Stimulated activated CD4-positive, alpha-beta T cell treated with anti-CD3 and anti-CD28 coated beads, Interleukin-15, amount 100 ng/mL, for 48 hours (primary cell): ENCODE measurements at regions not wholly inside any gene's neighbourhood (a gene's known extent, or its start where the extent isn't known, plus 50 kb on each side); places are given as distances from the start of the nearest gene placed in this dataset.
"Not testable (repeated sequence)": the region's sequence is repeated elsewhere in the genome, so short reads cannot be mapped to it uniquely, and the experiment has no call there.

Experiments
- DNase-seq, 2 donors: peaks; one replicate each; pipeline ENCODE4 v3.0.0-alpha.2; 2020; ENCODE audit warnings: low read depth in 2 of 2

DNA sequence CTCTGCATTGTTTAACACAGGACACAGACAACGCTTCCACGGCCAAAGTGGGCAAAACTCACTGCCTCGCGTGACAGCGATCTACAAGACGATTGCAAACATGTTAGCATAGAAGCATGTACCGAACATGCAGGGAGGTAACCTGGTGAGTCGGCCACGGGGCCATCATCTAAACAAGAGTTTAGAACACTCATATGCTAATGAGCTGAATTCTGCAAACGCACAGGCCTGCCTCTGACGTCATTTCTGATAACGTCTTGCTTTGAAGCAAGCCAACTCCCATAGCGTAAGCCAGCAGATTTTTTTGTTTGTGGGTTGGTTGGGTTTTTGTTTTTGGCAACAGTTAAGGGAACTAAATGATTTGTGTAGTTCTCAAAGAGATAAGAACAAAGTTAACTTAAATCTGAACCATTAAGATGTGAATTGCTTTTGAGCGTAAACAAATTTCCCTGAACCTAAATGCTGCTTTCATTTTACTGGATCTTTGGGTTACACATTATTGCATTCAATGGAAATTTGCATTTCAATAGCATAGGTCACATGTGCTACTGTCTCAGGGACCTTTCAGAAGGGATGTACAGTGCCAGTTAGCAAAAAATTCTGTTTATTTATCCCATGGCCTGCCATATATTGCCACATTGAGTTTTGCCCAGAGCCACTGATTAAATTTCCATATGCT lies 184.5 kb upstream of the PDE10A start:
- DNase-seq: no peak

DNA sequence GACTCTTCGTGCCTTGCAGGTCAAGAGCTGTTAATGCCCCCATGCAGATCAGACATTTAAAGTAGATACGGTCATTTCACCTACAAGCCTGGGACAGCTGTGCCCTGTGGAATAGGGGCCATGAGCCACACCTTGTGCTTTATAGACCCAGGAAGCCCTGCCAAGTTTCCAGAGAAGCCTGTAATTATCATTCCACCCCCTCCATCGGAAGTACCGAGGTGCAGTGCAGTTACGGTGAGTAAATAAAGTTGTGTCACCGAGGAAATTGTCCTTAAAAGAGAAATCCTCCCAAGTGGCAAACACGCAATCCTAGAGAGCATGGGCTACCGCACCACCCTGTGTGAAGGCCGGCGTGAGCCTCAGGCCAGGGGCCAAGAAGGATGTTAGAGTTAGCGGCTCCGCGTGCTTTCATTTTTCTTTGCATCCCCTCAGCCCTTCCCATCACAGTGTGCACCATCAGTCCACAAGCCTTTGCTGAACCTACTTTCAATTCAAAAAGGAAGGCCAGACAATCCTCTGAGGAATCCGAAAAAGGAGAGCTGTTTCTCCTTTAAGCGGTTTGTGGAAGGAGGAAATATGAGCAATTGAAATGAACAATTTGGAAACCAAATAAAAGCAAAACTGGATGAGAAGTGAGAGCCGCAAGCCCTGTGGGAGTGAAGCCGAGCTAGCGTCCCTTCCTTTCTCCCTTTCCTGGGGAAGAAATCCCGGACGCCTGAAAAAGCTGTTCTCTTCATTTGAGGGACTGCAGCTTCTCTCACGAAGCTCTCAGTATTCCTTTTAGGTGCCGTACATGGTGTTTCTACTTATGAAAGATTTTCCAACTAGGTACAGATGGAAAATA lies 183.3 kb upstream of the PDE10A start:
- no peak for DNase-seq

DNA sequence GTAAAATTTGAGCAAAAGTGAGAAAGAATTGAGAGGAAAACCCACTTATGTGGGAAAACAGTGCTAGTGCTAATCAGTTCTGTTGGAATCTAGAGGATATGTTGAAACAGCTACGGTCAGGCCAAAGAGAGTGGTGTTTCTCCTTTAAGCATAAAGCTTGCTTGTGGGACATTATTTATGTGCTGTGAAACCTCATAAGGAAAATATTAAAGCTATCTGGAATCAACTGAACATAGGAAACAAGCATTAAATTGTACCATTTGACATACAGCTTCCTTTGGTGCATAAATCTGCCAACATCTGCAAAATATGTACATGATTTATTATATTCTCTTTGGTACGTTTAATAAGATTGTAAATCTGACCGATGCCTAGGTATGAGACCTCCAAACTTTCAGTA lies 182.5 kb upstream of the PDE10A start:
- DNase-seq: no peak

DNA sequence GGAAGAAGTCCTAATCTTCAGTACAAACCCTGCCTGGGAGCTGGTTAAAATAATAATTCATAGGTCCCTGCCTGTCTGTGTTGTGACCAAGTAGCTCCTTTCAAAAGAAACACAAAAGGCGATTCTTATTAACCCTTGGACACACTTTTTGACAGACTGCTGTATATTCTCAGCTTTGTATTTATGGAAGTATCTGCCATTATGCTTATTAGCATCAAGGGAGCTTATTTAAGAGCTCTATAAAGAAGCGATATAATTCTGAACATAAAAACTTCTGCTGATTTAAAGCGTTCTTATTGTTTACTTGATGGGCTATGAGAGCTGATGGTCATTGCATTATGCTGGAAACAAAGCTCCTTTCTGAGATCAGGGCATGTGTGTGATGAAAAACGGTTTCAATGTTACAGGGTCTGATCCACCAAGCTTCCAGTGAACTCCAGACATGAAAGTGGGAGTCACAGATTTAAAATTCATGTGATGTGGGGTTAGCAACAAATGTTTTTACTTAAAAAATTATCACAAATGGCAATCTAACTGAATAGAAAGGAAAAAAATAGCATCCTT lies 181.8 kb upstream of the PDE10A start:
- DNase-seq: no peak

DNA sequence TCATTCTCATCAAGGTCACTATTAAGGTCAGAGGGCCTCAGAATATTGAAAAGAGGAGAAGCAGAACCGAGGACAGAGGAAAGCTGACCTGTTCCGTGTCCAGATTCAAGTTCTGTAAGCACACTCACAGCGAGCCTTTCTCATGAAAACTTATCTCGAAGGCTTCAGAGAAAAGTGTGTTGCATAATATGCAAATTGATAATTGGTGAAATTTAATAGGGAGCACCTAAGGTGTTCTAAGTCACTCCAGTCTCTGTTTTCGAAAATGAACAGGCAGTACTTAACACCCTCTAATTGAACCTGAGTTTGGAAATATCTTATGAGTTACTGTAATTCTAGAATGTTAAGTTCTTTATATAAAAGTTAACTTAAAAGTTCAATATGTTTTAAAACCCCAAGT lies 181.2 kb upstream of the PDE10A start:
- DNase-seq: no peak

DNA sequence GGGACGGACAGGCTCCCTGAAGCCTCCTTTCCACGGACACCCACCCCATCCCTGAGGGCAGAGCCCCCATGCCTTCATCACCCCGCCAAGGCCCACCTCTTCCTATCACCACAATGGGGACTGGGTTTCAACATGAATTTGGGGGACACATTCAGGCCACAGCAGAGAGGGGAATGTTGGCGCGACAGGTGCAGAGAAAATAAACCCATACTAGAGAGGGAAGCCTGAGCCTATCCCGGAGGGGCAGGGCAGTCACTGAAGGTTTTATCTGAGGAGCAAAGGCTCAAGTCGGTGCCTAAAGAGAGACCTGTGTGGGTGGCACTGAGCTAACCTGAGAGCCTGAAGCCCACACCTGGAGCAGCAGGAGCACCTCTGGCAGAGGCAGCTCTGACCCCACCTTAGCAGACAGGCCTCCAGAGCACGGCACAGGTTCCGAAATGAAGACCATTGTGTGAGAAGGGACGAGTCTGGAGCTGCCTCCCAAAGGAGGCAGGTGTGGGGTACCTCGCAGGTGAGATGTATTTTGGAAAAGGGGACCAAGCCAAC lies 180.6 kb upstream of the PDE10A start:
- no peak for DNase-seq

DNA sequence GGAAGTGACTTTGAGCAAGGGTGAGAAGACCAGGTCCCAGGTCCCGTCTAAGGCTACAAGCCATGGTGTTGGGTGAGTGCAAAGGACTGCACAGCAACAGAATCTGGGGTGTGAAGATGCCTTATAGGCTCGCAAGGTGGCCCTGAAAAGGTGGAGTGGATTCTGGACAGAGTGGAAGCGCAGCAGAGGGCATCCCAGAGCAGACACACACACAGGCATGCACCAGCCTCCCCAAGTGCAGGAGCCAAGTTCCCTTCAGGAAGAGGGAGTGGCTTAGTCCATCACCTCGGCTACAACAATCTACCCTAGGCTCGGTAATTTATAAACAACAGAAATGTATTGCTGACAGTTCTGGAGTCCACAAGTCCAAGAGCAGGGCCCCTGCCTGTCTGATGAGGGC lies 180.1 kb upstream of the PDE10A start:
- DNase-seq: no peak

DNA sequence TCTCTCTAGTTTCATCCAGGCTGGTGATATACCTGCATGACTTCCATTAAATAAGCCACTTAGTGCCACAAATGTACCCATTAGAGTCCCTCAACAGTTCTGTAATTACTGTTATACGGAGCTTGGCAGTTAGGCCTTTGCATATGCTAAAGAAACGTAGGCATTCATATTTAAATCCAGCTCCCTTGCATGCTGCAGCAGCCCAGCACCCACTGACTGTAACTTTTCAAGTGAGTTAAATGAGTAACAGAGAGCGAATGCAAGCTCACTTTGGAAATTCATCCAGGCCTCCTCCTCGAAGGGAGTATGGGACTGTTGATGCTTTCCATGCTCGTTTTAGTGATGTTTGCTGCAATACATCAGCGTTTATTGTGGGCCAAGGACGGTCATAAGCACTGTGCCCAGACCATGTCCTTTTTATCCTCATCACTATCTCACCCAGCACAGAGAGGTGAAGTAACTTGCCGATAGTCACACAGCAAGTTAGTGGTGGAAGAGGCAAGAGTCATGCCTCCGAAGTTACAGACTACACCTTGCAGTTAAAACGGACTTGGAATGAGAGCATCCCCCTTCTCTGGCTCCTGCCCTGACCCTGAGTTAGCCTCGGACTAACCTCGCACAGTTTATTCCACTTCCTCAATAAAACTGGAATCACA lies 179.4 kb upstream of the PDE10A start:
- no peak for DNase-seq

DNA sequence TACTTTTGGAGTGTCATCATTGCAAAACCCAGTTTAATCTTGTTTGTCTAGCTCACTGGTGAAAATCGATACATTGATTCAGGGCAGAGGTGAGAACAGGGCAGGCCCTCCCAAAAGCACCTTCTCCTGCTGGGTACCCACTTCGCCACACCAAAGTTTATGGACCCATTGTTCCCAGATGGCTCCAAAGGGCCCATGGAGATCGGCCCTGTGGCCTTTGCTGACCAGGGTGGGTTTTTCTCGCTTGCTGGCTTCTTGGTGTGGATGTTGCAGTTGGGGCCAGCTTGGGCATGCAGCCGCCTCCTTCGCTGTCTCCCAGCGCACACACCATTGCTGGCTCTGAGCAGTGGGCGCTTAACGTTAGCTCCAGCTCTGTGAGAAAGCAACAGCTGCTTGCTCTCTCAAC lies 178.1 kb upstream of the PDE10A start:
- DNase-seq: no peak

DNA sequence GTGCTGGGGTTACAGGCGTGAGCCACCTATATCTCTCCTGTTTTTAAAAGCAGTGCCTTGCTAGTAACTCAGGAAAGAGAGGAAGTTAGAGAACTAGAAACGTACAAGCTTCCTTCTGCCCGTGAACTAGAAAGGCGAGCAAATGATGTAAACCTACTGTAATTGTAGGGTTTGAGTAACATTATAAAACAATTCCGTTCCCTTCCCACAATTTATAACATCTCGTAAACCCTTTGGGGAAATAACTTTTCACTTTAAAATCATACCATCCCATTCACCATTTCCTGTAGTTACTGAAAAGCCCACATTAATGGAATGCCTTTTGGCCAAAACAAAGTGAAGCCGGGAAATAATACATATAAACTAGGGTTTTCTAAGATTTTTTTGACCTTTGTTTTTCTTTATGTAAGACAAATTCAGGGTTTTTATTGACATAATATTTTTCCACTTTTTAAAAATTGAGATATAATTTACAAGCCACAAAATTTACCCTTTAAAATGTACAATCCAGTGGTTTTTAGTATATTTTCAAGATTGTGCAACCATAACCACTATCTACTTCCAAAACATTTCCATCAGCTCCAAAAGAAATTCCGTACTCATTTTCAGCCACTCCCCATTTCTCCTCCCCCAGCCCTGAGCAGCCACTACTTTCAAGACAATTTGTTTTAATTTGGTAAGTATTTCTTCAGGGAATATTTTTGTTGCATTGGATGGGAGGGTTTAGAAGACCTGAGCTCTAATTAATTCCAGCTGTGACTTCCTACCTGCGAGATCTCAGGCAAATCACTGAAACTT lies 175.1 kb upstream of the PDE10A start:
- no peak for DNase-seq

DNA sequence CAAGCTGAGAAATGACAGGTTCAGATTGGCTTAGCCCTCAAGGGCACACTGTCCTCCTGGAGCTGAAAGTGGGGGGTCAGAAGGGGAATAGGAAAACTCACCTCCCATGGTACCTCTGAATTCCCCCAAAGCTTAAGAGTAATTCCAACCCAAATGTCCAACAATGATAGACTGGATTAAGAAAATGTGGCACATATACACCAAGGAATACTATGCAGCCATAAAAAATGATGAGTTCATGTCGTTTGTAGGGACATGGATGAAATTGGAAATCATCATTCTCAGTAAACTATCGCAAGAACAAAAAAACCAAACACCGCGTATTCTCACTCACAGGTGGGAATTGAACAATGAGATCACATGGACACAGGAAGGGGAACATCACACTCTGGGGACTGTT lies 173.6 kb upstream of the PDE10A start:
- DNase-seq: not testable (repeated sequence)

DNA sequence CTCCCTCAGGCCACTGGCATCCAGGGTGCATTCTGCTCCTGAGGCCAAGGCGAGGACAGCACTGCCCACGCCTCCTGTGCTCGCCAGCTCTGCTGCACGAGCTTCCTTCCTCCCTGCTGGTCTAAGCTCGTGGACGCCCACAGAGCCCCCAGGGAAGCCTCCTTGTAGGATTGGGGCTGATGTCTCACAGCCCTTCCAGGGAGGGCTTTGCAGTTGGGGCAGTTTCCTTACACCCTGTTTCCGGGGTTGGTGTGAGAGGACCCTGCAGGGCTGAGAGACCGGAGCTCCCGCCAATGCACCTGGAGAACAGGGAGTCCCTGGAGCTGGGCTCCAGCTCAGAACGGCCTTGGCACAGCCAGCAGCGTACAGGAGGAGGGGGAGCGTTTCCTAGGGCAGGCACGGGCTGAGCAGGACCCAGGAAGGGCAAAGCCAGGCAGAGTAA lies 172.4 kb upstream of the PDE10A start:
- DNase-seq: no peak

DNA sequence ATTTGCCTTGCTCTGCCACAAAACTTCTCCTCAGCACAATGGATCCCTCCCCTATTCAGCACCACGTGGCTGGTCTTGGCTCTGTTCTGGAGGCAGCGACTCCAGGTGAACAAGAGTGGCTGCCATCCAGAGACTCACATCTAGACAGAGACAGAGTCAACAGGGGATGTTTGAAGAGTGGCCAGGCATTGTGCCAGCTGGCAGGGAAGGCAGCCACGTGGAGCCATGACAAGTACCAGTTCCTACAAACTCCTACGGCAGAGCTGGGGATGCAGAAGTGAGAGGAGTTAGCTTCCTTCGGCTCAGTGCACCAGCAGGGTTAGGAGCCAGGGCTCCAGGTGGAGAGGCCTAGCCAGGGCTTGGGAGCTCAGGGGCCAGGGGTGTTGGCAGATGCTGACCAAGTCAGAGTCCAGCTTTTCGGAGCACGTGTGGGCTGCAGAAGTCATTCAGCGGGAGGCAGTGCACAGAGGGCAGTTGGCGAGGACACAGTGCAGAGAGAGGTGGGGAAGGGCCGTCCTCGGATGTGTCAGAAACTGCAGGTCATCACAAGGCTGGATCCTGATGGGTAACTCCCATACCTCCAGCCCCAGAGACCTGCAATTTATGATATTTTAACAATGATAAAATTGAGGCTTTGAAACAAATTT lies 171.7 kb upstream of the PDE10A start:
- no peak for DNase-seq

DNA sequence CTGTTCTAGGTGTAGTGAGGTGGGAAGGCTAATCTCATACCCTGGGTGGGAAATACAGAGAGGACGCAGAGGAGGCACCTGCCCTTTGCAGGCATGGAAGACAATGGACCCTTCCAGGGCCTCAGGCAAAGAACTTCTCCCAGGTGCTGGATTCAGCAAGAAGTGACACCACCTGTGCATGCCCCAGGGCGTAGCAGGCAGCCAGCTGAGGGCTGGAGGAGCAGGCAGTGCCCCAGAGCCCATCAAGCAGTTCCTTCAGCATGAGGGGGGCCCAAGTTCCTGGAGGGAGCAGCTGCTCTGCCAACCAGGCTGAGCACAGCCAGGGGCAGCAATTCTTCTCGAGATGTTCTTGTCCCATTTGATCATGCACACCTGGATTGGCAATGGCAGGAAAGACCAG lies 170.3 kb upstream of the PDE10A start:
- no peak for DNase-seq

DNA sequence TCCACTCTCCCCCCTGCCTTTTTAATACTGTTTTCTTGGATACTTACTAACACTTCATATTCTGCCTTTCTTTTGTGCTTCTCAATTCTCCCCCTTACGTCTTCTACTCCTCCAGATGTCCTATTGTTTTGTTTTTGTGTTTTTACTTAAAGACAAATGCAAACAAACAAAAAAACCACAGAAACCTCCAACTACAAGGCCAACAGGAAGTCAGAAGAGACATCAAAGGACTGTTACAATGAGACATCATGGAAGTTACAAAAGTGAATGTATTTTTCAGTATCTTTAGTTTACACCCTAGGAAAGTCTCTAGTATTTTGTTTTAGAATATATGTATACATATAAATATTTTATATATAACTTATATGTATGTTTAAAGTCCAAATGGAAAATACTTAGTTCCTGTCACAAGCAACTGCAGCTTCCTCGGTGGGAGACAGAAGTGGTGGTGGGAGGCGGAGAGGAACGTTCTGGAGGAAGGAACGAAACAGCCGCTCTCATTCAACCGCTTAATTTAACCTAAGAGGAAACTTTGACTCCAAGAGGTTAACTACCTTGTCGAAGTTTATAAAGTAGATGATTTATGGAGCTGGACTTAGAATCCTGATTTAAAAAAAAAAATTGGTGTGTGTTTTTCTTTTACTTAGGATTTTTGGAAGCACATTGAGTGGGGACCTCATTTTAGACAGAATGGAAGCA lies 168.9 kb upstream of the PDE10A start:
- DNase-seq: no peak

DNA sequence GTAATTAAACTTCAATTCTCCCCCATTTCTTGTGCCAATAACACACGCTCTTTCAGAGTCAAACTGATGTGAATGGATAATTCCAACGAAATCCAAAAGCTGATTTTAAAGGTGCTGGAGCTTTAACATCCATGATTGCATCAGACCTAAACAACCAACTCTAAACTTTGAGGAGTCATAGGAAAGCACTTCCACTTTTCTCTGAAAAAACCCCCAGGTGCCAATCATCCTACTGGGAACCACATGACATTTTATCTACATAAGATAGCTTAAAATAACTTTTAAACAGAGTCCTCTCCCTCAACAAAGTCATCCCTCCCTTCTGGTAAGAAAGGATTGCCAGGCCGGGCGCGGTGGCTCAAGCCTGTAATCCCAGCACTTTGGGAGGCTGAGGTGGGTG lies 167.7 kb upstream of the PDE10A start:
- DNase-seq: no peak

DNA sequence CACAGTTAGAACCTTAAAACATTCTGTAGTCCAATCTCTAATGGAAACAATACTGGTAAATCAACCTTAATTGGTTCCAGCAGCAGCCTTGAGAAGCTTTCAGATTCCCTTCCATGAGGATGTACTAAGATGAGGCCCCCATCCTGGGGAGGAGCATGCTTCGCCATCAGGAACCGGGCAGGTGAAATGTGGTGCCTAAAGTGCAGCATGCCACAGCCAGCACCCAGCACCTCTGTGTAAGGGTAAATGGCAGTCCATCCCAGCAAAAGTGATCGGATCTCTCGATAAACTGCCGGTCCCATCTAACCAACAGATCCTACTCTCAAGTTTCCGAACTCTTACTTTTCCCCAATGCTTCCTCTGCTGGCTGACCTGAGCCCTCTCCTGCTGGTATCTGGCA lies 166.3 kb upstream of the PDE10A start:
- no peak for DNase-seq

DNA sequence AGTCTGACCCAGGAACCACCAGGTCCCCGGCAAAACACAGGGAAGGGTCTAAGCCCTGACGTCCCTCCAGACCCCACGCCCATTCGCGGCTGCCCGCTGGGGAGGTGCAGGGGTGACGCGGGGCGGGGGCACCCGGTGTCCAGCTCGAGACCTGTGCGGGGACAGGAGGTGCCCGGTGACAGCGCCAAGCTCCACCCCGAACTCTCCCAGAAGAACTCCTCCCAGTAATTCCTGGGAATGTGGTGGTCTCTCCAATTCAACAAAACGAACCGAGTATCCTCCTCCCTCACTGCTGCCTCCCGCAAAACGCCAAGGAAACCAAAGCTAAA lies 164.1 kb upstream of the PDE10A start:
- no peak for DNase-seq

DNA sequence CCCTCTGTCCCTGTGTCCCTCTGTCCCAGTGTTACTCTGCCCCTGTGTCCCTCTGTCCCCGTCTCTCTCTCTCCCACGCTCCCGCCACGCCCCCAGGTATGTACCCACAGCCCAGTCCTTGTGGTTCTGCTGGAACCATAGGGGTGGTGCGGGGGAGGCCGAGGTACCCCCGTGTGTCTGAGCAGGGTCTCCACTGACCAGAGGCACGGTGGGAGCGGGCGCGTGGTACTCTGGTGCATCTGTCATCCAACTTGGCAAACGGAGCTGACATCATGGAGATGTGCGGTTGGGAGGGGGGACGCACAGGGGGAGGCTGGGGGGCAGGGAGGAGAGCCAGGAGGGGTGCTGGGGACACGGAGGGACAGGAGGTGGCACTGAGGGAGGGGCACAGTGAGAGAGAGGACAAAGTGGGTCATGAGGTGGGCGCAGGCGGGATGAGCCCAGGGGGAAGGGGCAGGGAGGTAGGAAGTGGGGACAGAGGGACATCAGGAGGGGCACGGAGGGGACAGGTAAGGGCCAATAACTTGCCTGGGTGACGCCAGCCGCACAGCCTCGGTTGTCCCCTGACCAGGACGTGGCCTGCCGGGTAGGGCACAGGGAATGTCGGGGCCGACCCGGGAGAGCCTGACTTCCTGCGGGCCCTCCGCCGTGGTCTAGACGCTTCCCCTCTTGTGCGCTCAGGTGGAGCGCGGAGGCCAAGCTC lies 163.6 kb upstream of the PDE10A start:
- DNase-seq: no peak
